Progenitor cell of endocrine pancreas (in vitro differentiated cells): ENCODE measurements at regions not wholly inside any gene's neighbourhood (a gene's known extent, or its start where the extent isn't known, plus 50 kb on each side); places are given as distances from the start of the nearest gene placed in this dataset.
"Not testable (repeated sequence)": the region's sequence is repeated elsewhere in the genome, so short reads cannot be mapped to it uniquely, and the experiment has no call there.

ENCODE experiments used
- DNase-seq: peaks from one replicate; pipeline ENCODE4 v3.0.0; 2021; ENCODE audit warnings: low spot score; ENCODE audit not compliant: unreplicated experiment
- H3K27ac Mint-ChIP-seq: 2 replicates; pipeline ENCODE4 v1.8.0; 2021; ENCODE audit warnings: mild to moderate bottlenecking, moderate library complexity, mixed read lengths
- H3K27me3 Mint-ChIP-seq: 2 replicates; pipeline ENCODE4 v1.8.0; 2021; ENCODE audit warnings: mixed read lengths
- H3K36me3 Mint-ChIP-seq: 2 replicates; pipeline ENCODE4 v1.8.0; 2022; ENCODE audit warnings: mixed read lengths; ENCODE audit not compliant: insufficient read depth
- H3K4me1 Mint-ChIP-seq: 2 replicates; pipeline ENCODE4 v1.8.0; 2021; ENCODE audit warnings: low read depth, mixed read lengths
- H3K4me3 Mint-ChIP-seq: 2 replicates; pipeline ENCODE4 v1.8.0; 2021; ENCODE audit warnings: low read depth, mild to moderate bottlenecking, moderate library complexity, mixed read lengths
- H3K9me3 Mint-ChIP-seq: 2 replicates; pipeline ENCODE4 v1.8.0; 2021; ENCODE audit warnings: low read depth, mixed read lengths
- TF ChIP-seq, protein P1 (sequence below): fragments of 200-600 bp; sonication (generic); IDR thresholded peaks from one replicate; pipeline ENCODE4 v1.5.0; 2021; ENCODE audit warnings: antibody characterized with exemption, mild to moderate bottlenecking; ENCODE audit not compliant: unreplicated experiment

DNA sequence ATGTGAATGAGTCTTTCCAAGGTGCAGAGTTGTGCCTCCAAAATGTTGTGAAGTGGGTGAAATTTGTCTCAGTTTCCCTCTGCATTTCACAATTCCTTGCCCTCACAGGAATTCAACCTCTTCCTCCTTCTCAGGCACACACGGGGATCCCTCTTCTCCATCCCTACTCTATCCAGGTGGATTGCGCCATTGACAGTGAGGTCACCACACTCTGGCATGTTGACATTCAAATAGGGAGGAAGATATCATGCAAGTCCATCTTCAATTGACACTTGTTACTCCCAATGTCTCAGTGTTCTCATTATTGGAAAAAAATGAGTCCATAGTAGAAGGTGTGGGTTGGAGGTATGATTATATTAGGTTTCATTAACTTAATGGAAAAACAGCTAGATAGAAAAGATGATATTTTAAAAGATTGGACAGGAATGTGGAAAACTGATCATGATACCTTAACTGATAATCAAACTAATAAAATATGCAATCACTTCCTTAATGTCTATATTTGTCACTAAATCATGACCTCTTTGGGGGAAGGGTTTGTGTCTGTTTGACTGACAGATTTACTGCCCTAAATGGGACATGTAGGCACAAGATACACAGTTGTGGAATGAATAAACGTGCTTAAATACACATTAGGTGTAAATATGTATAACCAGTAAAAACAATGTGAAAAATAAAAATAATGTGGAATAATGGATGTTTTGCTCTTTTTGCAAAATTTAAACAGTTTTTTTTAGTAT is 213.8 kb upstream of the SLC8A1 start:
- no peak overlapping the region for H3K27ac Mint-ChIP-seq
- TF ChIP-seq, protein P1, sequence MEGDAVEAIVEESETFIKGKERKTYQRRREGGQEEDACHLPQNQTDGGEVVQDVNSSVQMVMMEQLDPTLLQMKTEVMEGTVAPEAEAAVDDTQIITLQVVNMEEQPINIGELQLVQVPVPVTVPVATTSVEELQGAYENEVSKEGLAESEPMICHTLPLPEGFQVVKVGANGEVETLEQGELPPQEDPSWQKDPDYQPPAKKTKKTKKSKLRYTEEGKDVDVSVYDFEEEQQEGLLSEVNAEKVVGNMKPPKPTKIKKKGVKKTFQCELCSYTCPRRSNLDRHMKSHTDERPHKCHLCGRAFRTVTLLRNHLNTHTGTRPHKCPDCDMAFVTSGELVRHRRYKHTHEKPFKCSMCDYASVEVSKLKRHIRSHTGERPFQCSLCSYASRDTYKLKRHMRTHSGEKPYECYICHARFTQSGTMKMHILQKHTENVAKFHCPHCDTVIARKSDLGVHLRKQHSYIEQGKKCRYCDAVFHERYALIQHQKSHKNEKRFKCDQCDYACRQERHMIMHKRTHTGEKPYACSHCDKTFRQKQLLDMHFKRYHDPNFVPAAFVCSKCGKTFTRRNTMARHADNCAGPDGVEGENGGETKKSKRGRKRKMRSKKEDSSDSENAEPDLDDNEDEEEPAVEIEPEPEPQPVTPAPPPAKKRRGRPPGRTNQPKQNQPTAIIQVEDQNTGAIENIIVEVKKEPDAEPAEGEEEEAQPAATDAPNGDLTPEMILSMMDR, result no peak
- H3K4me1 Mint-ChIP-seq, result peaks cover 1% of the 10 kb centered on the region
- H3K36me3 Mint-ChIP-seq, result no peaks in the 10 kb centered on the region
- H3K4me3 Mint-ChIP-seq, result no peak overlapping the region
- H3K27me3 Mint-ChIP-seq, result no peaks in the 10 kb centered on the region
- H3K9me3 Mint-ChIP-seq, result no peaks in the 10 kb centered on the region
- DNase-seq, result no peak

DNA sequence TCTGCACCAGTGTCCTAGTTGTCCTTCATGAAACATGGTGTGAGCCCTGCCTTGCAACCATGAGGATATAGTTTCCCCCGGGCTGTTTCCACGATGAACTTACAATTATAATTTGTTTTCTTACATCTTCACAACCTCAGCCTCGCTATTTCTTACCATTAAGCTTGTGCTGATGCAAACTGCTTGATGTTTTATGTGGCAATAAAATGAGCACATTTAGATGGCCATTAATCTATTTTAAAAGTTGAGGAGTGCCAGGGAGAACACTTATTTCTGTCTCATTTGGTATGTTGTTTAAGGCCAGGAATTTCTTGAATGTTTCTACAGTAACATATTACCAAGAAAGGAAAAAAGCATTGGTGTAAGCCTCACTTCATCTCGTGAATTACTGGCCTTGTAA is 214.5 kb upstream of the SLC8A1 start:
- Mint-ChIP-seq H3K4me3 (no peak overlapping the region), H3K4me1 (peaks cover 1% of the 10 kb centered on the region), H3K36me3 (no peaks in the 10 kb centered on the region), H3K27me3 (no peaks in the 10 kb centered on the region), H3K27ac (no peak overlapping the region), H3K9me3 (no peaks in the 10 kb centered on the region)
- TF ChIP-seq, protein P1, result no peak
- DNase-seq, result no peak

DNA sequence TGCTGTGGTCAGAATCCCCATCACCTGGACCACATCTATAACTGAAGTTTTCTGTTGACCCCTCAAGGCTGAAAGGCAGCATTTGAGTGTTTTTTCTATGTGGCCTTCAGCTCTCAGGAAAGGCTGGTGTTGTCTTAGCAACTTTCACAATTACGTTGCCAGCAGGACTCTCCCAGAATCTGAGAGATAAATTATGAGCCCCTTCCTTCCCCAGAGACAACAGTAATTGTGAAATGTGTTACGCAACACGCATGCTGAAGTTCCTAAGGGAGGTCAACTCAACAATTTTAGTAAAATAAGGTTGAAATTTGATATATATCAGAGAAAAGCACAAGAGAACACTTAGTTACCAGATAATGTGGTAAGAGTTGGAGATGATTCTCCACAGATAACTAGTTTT is 216.5 kb upstream of the SLC8A1 start:
- no peaks in the 10 kb centered on the region for H3K27me3 Mint-ChIP-seq
- no peak overlapping the region for H3K4me3 Mint-ChIP-seq
- H3K9me3 Mint-ChIP-seq, result no peaks in the 10 kb centered on the region
- no peaks in the 10 kb centered on the region for H3K36me3 Mint-ChIP-seq
- TF ChIP-seq, protein P1, result no peak
- H3K4me1 Mint-ChIP-seq, result peaks cover 1% of the 10 kb centered on the region
- no peak overlapping the region for H3K27ac Mint-ChIP-seq
- no peak for DNase-seq

DNA sequence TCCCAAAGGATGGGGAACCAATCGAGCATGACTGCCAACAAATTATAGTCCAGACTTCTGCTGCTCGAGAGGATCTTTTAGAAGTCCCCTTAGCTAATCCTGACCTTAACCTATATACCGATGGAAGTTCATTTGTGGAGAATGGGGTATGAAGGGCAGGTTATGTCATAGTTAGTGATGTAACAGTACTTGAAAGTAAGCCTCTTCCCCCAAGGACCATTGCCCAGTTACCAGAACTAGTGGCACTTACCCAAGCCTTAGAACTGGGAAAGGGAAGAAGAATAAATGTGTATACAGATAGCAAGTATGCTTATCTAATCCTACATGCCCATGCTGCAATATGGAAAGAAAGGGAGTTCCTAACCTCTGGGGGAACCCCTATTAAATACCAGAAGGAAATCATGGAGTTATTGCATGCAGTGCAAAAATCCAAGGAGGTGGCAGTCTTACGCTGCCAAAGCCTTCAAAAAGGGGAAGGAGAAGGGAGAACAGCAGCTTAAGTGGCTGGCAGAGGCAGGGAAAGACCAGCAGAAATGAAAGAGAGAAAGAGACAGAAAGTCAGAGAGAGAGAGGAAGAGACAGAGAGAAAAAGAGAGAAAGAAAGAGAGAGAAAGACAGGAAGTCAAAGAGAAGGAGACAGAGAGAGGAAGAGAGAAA is 224.4 kb upstream of the SLC8A1 start:
- H3K27ac Mint-ChIP-seq, H3K4me1 Mint-ChIP-seq, H3K4me3 Mint-ChIP-seq, H3K9me3 Mint-ChIP-seq, H3K27me3 Mint-ChIP-seq, H3K36me3 Mint-ChIP-seq, DNase-seq: not testable (repeated sequence)

DNA sequence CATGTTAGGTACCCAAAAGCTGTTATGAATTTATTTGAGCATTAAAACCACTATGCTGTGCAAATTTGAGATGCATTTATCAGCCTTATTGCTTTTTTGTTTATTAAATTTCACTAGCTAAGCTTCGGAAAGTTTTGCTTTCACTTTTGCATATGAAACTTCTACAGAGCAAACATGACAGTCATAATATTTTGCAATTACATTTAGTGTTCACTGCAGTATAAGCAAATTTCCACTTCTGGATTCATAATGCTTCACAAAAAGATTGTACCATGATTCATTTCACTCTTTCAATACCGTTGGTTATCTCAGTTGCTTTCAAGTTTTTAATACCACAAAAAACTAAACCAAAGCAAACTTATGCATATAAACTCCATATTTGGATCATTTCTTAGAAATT is 228.7 kb upstream of the SLC8A1 start:
- H3K27ac Mint-ChIP-seq, result no peak overlapping the region
- TF ChIP-seq, protein P1, result no peak
- no peak for DNase-seq
- H3K4me3 Mint-ChIP-seq, result no peak overlapping the region
- H3K36me3 Mint-ChIP-seq, result no peaks in the 10 kb centered on the region
- peaks cover 8% of the 10 kb centered on the region for H3K9me3 Mint-ChIP-seq
- peaks cover 3% of the 10 kb centered on the region for H3K4me1 Mint-ChIP-seq
- H3K27me3 Mint-ChIP-seq, result no peaks in the 10 kb centered on the region

DNA sequence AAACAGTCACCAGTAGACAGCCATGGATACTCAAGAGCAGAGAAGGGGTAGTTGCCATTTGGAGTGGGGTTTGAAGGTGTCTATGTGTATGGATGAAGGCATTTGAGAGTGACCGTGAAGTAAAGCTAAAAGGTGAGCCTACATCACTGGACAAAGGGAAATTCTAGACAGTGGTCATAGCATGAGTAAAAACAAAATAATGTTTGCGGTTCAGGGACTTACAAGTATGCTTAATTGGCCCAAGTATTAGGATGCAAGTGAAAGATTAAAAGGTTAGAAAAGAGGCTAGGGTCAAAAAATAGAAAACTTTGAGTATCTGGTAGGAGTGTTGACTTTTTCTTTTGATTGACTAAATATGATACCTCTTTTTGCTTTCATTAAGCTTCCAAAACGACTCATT is 238.1 kb upstream of the SLC8A1 start:
- Mint-ChIP-seq H3K9me3 (peaks cover 6% of the 10 kb centered on the region), H3K36me3 (no peaks in the 10 kb centered on the region), H3K27ac (no peak overlapping the region), H3K4me1 (no peaks in the 10 kb centered on the region), H3K27me3 (no peaks in the 10 kb centered on the region), H3K4me3 (no peak overlapping the region)
- DNase-seq, result no peak
- TF ChIP-seq, protein P1, result no peak
